DOHH2 (cell line): ENCODE measurements at regions not wholly inside any gene's neighbourhood (a gene's known extent, or its start where the extent isn't known, plus 50 kb on each side); places are given as distances from the start of the nearest gene placed in this dataset.
"Not testable (repeated sequence)": the region's sequence is repeated elsewhere in the genome, so short reads cannot be mapped to it uniquely, and the experiment has no call there.

Source experiments
- H3F3A ChIP-seq: fragments of 200-600 bp; sonication (generic), shearing (Covaris generic); 2 replicates; pipeline ENCODE4 v1.6.0; 2016; ENCODE audit warnings: antibody characterized with exemption, mild to moderate bottlenecking; ENCODE audit not compliant: control insufficient read depth, insufficient read depth
- H3K27ac ChIP-seq: fragments of 200-600 bp; sonication (generic); 2 replicates; pipeline ENCODE4 v1.5.1; 2014; ENCODE audit warnings: low read depth, mild to moderate bottlenecking, low read length, moderate library complexity
- H3K27me3 ChIP-seq: fragments of 200-600 bp; sonication (generic); 2 replicates; pipeline ENCODE4 v1.6.1; 2014; ENCODE audit warnings: mild to moderate bottlenecking, low read length, mixed read lengths; ENCODE audit not compliant: control insufficient read depth
- H3K36me3 ChIP-seq: fragments of 200-600 bp; sonication (generic); 2 replicates; pipeline ENCODE4 v1.6.1; 2014; ENCODE audit warnings: mild to moderate bottlenecking, low read length, moderate library complexity, mixed read lengths; ENCODE audit not compliant: control insufficient read depth
- H3K4me1 ChIP-seq: fragments of 200-600 bp; sonication (generic); 2 replicates; pipeline ENCODE4 v1.6.1; 2014; ENCODE audit warnings: mild to moderate bottlenecking, low read length, mixed read lengths; ENCODE audit not compliant: control insufficient read depth
- H3K4me2 ChIP-seq: fragments of 200-600 bp; sonication (generic); 2 replicates; pipeline ENCODE4 v1.6.0; 2014; ENCODE audit warnings: mild to moderate bottlenecking, low read length, moderate library complexity
- H3K4me3 ChIP-seq: fragments of 200-600 bp; sonication (generic); 2 replicates; pipeline ENCODE4 v1.5.1; 2014; ENCODE audit warnings: mild to moderate bottlenecking, low read length, mixed read lengths
- H3K79me2 ChIP-seq: fragments of 200-600 bp; sonication (generic); 2 replicates; pipeline ENCODE4 v1.6.1; 2014; ENCODE audit warnings: mild to moderate bottlenecking, low read length, mixed read lengths; ENCODE audit not compliant: control insufficient read depth
- H3K9me2 ChIP-seq: fragments of 200-600 bp; sonication (generic); replicated peaks from 2 replicates; pipeline ENCODE4 v1.6.1; 2014; ENCODE audit warnings: mild to moderate bottlenecking, low read length, mixed read lengths; ENCODE audit not compliant: control insufficient read depth
- H3K9me3 ChIP-seq: fragments of 200-600 bp; sonication (generic); 2 replicates; pipeline ENCODE4 v1.6.1; 2014; ENCODE audit warnings: antibody characterized with exemption, low read length, mixed read lengths; ENCODE audit not compliant: control insufficient read depth, insufficient read depth
- H4K20me1 ChIP-seq: fragments of 200-600 bp; sonication (generic); 2 replicates; pipeline ENCODE4 v1.6.0; 2014; ENCODE audit warnings: low read depth, mild to moderate bottlenecking, antibody characterized with exemption, low read length, moderate library complexity; ENCODE audit not compliant: control insufficient read depth, insufficient read depth
- CTCF ChIP-seq: fragments of 200-600 bp; sonication (generic); IDR thresholded peaks from one replicate; pipeline ENCODE4 v1.5.1; 2014; ENCODE audit warnings: antibody characterized with exemption, mild to moderate bottlenecking, low read depth, low read length; ENCODE audit not compliant: poor library complexity, severe bottlenecking
- EZH2phosphoT487 ChIP-seq: fragments of 200-600 bp; sonication (generic); IDR thresholded peaks from 2 replicates; pipeline ENCODE4 v1.6.1; 2017; ENCODE audit warnings: borderline replicate concordance, mild to moderate bottlenecking, antibody characterized with exemption, low read length, moderate library complexity, mixed read lengths

- not testable (repeated sequence) for H3K9me3 ChIP-seq, H3K9me2 ChIP-seq, H3K36me3 ChIP-seq, H4K20me1 ChIP-seq, H3K79me2 ChIP-seq, H3K27me3 ChIP-seq
- H3K4me1 ChIP-seq, result peaks cover 79% of the 10 kb centered on the region
- 0 out of 2 replicates have a peak overlapping the region, but pooled peaks have one; percentile 21 for H3K27ac ChIP-seq
- peak; percentile 73 for TF ChIP-seq CTCF
- peak overlapping the region; percentile 34 for H3K4me2 ChIP-seq
- H3F3A ChIP-seq, result peaks cover 17% of the 10 kb centered on the region
- 0 out of 2 replicates have a peak overlapping the region, but pooled peaks have one; percentile 9 for H3K4me3 ChIP-seq
Observed at GRCh38 chr11:121379145-121379810, 72.8 kb upstream of the SORL1 start.

DNA sequence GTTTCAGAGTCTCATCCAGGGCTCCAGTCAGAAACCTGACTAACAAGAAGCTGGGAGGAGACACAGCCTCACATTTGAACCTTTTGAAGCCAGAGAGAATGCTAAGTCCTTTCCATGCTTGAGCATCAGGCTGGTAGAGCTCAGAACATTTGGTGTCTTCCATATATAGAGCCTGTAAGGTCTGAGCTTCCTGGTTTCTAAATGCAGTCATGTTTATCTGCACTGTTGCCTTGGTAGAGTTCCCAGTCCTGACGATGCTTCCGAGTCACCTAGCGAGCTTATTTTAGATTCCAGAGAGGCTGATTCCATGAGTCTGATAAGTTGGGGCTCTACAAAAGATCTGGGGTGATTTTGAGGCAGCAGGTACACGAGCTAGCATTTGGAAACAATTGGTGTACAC lies 68.4 kb upstream of the SORL1 start:
- H3K79me2 ChIP-seq, result no peaks in the 10 kb centered on the region
- H3K27ac ChIP-seq, result no peak overlapping the region
- H3K36me3 ChIP-seq, result no peaks in the 10 kb centered on the region
- no peaks in the 10 kb centered on the region for H4K20me1 ChIP-seq
- H3K27me3 ChIP-seq, result no peaks in the 10 kb centered on the region
- no peak overlapping the region for H3K4me3 ChIP-seq
- H3F3A ChIP-seq, result peaks cover 5% of the 10 kb centered on the region
- TF ChIP-seq CTCF (no peak), EZH2phosphoT487 (no peak)
- no peaks in the 10 kb centered on the region for H3K9me2 ChIP-seq
- no peaks in the 10 kb centered on the region for H3K9me3 ChIP-seq
- peaks cover 66% of the 10 kb centered on the region for H3K4me1 ChIP-seq
- no peak overlapping the region for H3K4me2 ChIP-seq

GRCh38 chr11:121385688-121386087 lies 66.4 kb upstream of the SORL1 start:
- H3K27me3 ChIP-seq, result no peaks in the 10 kb centered on the region
- no peaks in the 10 kb centered on the region for H3K36me3 ChIP-seq
- H3K27ac ChIP-seq, result peak overlapping the region; percentile 72
- H3F3A ChIP-seq, result no peaks in the 10 kb centered on the region; the same call in 1 of the 2 replicates
- peak overlapping the region; percentile 58 for H3K4me2 ChIP-seq
- peak overlapping the region; percentile 33 for H3K4me3 ChIP-seq
- no peaks in the 10 kb centered on the region for H3K79me2 ChIP-seq
- no peaks in the 10 kb centered on the region for H4K20me1 ChIP-seq
- H3K9me3 ChIP-seq, result no peaks in the 10 kb centered on the region
- peaks cover 56% of the 10 kb centered on the region for H3K4me1 ChIP-seq
- TF ChIP-seq CTCF (no peak), EZH2phosphoT487 (no peak)
- no peaks in the 10 kb centered on the region for H3K9me2 ChIP-seq
